Bronchial epithelial cell (primary cell): ENCODE measurements at regions not wholly inside any gene's neighbourhood (a gene's known extent, or its start where the extent isn't known, plus 50 kb on each side); places are given as distances from the start of the nearest gene placed in this dataset.
A peak's percentile ranks its signal among the peaks of the same experiment; 100 is the strongest.

ENCODE experiments used
- DNase-seq: peaks from one replicate; pipeline ENCODE4 v3.0.0-alpha.2; 2010; ENCODE audit warnings: low read depth
- FAIRE-seq: peaks from 2 replicates; lab custom pipeline; 2011; peaks lifted over from hg19 to GRCh38; lab: Jason Lieb, UNC
- H3K27me3 ChIP-seq: 2 replicates; pipeline ENCODE4 v1.5.1; 2011; ENCODE audit warnings: low read length; ENCODE audit not compliant: control insufficient read depth, insufficient read depth
- H3K36me3 ChIP-seq: 2 replicates; pipeline ENCODE4 v1.5.1; 2011; ENCODE audit warnings: low read length; ENCODE audit not compliant: control insufficient read depth, insufficient read depth
- H3K4me3 ChIP-seq: 2 replicates; pipeline ENCODE4 v1.5.1; 2011; ENCODE audit warnings: mild to moderate bottlenecking, low read depth, low read length, control low read depth
- TF ChIP-seq, protein P1 (sequence below): IDR thresholded peaks from 2 replicates; pipeline ENCODE4 v1.5.1; 2011; ENCODE audit warnings: mild to moderate bottlenecking, moderate library complexity, low read length, control low read depth, inconsistent platforms; ENCODE audit not compliant: insufficient read depth, severe bottlenecking

DNA sequence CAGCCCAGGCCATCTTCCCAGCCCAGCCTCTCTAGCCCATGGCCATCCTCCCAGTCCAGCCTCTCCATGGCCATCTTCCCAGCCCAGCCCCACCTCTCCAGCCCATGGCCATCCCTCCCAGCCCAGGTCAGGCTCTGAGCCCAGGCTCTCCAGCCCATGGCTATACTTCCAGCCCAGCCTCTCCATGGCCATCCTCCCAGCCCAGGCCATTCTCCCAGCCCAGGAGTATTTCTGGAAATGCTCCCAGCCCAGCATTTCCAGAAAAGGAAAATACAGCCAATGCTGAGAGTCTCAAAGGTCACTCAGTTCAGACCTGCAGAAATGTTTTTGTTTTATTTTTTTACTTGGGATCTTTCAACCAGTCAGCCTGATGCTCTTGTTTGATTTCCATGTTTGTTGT is 70.0 kb upstream of the ZNF281 start:
- no peaks in the 10 kb centered on the region for H3K36me3 ChIP-seq
- TF ChIP-seq, protein P1, sequence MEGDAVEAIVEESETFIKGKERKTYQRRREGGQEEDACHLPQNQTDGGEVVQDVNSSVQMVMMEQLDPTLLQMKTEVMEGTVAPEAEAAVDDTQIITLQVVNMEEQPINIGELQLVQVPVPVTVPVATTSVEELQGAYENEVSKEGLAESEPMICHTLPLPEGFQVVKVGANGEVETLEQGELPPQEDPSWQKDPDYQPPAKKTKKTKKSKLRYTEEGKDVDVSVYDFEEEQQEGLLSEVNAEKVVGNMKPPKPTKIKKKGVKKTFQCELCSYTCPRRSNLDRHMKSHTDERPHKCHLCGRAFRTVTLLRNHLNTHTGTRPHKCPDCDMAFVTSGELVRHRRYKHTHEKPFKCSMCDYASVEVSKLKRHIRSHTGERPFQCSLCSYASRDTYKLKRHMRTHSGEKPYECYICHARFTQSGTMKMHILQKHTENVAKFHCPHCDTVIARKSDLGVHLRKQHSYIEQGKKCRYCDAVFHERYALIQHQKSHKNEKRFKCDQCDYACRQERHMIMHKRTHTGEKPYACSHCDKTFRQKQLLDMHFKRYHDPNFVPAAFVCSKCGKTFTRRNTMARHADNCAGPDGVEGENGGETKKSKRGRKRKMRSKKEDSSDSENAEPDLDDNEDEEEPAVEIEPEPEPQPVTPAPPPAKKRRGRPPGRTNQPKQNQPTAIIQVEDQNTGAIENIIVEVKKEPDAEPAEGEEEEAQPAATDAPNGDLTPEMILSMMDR = no peak
- DNase-seq (no peak), FAIRE-seq (no peak)
- H3K27me3 ChIP-seq = no peaks in the 10 kb centered on the region
- H3K4me3 ChIP-seq = no peak overlapping the region

DNA sequence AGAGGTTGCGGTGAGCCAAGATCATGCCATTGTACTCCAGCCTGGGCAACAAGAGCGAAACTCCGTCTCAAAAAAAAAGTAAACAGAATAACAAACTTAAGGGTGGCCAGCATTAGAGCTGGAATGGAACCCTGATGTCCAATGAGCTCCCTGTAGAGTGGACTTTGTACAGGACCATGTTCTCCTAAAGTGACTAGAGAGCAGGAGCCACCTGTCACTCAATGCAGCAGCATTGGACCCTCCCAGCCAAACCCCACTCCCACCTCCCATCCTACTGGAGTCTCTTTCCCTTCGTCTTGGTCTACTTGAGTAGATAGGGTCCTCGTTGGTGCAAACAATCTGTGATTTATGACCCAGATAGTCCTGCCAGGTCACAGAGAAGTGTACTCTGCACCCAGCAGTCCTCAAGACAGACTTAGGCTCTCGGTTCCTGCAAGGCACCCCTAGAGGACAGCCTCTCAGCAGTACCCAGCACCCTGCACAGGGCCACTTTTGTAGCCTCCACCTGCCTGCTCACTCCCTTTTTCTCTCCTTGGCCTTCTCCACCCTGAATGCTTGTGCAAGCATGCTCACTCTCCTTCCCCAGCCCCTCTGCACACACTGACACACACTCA is 69.2 kb upstream of the ZNF281 start:
- TF ChIP-seq, protein P1 = no peak
- Histone ChIP-seq H3K4me3 (no peak overlapping the region), H3K36me3 (no peaks in the 10 kb centered on the region), H3K27me3 (no peaks in the 10 kb centered on the region)
- DNase-seq = no peak
- no peak for FAIRE-seq

DNA sequence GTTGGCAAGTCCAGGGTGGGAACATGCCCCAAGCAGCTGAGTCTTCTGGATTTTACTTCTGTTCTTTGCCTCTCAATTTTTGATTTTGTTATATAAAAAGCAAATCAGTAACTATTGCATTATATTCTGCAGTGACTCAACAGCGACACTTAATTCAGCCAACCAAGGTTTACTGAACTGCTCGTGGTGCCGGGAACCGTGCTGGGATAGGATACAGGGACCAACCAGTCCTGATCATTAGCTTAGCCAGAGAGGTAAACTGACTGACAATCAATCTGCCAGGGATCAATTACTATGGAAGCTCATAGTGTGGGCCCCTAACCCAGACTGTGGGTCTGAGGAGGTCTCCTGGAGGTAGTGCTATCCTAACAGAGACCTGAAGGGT is 68.4 kb upstream of the ZNF281 start:
- H3K27me3 ChIP-seq = no peaks in the 10 kb centered on the region
- DNase-seq (no peak), FAIRE-seq (no peak)
- H3K4me3 ChIP-seq = no peak overlapping the region
- TF ChIP-seq, protein P1 = no peak
- no peaks in the 10 kb centered on the region for H3K36me3 ChIP-seq

DNA sequence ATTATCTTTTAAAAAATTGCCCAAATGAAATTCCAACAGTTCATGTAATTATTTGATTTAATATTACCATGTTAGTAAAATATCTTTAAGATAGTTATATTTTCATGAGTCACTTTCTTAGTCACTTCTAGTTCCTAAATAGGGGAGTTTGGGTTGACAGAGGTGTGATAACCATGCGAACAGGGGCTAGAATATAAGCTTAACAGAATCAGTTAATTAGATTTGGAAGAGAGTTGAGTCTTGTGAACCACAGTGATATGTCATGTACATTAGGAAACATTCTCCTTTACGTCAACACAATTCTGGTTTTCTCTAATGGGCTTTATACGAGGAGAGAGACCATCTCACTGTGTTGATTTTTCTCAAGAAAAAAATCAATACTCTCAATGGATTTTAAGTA is 64.8 kb upstream of the ZNF281 start:
- Histone ChIP-seq H3K27me3 (no peaks in the 10 kb centered on the region), H3K36me3 (no peaks in the 10 kb centered on the region), H3K4me3 (no peak overlapping the region)
- TF ChIP-seq, protein P1 = no peak
- DNase-seq = no peak
- no peak for FAIRE-seq

DNA sequence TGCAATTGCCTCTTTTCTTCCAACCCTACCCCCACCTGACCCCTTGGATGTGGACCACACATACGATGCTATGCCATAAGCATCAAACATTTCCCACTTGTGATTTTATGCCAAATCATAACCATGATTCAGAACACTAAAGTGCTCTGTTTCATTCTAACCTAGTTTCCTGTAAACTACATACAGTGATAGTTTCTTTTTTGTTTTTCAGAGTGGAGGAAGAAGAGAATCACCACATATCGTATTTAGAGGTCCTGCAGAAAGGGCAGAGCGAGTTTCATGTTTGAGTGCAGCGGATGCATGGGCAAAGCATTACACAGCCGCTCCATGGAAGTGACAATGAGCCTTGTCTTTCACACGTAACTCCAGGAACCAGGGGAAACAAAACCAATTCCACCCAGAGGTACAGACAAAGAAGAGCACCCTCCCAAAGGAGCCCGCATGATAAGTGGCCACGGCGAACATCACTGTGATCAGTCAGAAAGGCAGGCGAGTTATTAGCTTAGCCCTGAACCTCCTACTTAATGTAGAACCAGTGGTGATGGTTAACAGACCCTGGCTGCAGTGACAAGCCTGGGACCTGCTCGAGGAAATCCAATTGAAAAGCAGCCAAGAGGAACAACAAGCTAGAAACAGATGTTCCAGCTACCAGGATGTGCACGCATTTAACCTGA is 64.0 kb upstream of the ZNF281 start:
- FAIRE-seq = peak; percentile 18
- TF ChIP-seq, protein P1 = no peak
- H3K36me3 ChIP-seq = no peaks in the 10 kb centered on the region
- H3K27me3 ChIP-seq = no peaks in the 10 kb centered on the region
- no peak overlapping the region for H3K4me3 ChIP-seq
- no peak for DNase-seq
